GM12891 (cell line): ENCODE measurements at regions not wholly inside any gene's neighbourhood (a gene's known extent, or its start where the extent isn't known, plus 50 kb on each side); places are given as distances from the start of the nearest gene placed in this dataset.

ENCODE experiments used
- PAX5 ChIP-seq: IDR thresholded peaks from 2 replicates; pipeline ENCODE4 v1.6.1; 2011; ENCODE audit warnings: low read length, moderate library complexity, mild to moderate bottlenecking; ENCODE audit not compliant: insufficient read depth, severe bottlenecking
- POLR2A ChIP-seq: IDR thresholded peaks from 2 replicates; pipeline ENCODE4 v1.6.1; 2011; ENCODE audit warnings: low read depth, low read length, control low read depth
- POLR2AphosphoS5 ChIP-seq: IDR thresholded peaks from 2 replicates; pipeline ENCODE4 v1.6.1; 2011; ENCODE audit warnings: low read depth, low read length, control low read depth
- TAF1 ChIP-seq: IDR thresholded peaks from 2 replicates; pipeline ENCODE4 v1.6.1; 2011; ENCODE audit warnings: low read depth, low read length, control low read depth

DNA sequence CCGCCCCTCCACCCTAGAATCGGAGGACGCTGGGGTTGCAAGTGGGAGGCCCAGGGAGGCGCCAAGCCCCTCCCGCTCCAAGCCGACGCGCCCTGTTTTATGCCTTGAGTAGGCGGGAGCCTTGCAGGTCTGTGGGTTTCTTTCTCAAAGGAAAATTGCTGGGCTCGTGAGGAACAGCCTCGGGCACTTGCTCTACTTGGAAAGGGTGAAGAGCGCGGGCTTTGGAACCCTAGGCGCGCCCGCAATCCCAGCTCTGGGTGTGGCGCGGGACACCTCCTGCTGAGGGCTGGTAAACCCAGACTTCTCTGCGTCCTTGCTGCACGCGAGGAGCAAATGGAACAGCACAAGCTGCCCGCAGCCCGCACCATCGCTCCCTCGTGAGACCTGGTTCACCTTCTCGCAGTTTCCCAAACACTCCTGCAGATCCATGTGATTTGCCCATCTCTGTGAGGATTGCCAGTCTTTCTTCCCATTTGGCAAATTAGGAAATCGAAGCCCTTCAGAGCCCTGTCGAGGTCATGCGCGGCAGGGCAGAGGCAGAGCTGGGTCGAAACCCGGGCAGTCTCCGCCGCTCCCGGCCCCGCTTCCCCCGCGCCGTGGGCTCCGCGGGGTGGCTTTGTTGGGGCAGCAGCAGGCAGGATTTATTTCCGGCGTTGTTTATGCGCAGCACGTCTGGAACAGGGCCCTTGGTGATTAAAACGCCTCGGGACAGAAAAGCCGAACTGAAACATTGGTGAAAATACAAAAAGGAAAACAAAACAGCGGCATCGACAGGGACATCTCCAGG, 98.4 kb upstream of the CPLX2 start:
- no peak for TF ChIP-seq POLR2A
- no peak for TF ChIP-seq TAF1
- no peak for TF ChIP-seq POLR2AphosphoS5
- no peak for TF ChIP-seq PAX5
